Caki2 (cell line): ENCODE measurements at regions not wholly inside any gene's neighbourhood (a gene's known extent, or its start where the extent isn't known, plus 50 kb on each side); places are given as distances from the start of the nearest gene placed in this dataset.

Source experiments
- DNase-seq: peaks from one replicate; pipeline ENCODE4 v3.0.0-alpha.2; 2015; ENCODE audit warnings: low read depth
- in situ Hi-C: cut with HindIII; loops from 2 replicates; pipeline ENCODE4 v1.10.0; 2016; ENCODE audit warnings: low sequenced_read_pairs, low pct_unique_long_range_greater_than_20kb, mixed read lengths

DNA sequence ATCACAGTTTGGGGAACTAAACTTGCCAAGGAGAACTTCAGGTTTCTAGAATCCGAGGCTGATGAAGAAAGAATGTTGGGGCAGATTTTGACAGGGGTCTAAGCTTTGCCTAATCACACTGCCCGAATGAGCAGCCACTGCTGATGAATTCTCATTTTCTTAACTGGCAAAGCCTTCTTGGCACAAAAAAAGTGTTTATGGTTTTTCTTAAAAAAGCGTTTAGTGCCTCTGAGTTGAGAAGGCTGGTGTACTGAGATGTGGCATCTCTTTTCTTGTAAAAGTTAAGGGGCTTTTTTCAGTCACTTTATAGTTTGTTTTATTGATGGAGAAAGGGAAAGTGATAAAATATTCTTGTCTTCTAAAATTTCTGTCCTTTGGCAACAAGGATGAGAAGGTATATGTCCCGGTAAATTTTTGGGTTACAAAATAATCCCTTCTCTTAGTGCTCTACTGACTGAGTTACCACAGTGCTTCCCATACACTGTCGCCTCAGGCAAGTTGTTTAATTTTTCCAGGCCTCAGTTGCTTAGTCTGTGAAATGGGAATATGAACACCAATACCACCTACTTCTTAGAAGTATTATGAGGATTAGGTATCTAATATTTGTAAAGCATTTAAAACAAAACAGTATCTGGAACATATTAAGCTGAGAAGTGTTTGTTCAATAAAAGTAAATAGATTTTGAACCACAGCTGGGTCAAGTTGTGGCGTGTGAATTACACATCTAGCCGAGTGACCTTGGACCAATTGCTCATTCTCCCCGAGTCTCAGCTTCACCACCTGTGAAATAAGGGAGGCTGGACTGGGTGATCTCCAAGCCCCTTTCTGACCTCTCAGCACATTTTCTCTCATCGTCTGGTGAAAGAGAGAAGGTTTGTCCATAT, 320.8 kb downstream of the HAPSTR1 start:
- DNase-seq = no peak
- in situ Hi-C loops = no loop called here

DNA sequence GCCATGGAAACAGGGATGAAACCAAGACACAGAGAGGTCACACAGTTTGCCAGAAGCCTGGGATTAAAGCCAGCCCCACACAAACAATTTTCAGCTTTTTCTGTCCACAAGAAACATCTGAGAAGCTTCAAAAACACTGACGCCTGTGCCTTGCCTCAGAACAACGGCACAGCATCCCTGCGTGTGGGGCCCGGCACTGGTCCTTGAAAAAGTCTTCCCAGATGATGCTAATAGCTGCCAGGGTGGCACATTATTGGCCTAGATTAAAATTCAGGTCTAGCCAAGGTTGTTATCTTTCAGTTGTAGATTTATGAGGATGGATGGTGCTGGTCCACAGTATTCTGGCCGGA, 321.4 kb downstream of the HAPSTR1 start:
- no peak for DNase-seq
- in situ Hi-C loops = no loop called here

- no peak for DNase-seq
- in situ Hi-C loops = no loop called here
These were observed 324.1 kb downstream of the HAPSTR1 start for GRCh38 chr16:9415545-9415944.

- DNase-seq = no peak
- in situ Hi-C loops = no loop called here
These were observed 326.5 kb downstream of the HAPSTR1 start for GRCh38 chr16:9417898-9418297.

DNA sequence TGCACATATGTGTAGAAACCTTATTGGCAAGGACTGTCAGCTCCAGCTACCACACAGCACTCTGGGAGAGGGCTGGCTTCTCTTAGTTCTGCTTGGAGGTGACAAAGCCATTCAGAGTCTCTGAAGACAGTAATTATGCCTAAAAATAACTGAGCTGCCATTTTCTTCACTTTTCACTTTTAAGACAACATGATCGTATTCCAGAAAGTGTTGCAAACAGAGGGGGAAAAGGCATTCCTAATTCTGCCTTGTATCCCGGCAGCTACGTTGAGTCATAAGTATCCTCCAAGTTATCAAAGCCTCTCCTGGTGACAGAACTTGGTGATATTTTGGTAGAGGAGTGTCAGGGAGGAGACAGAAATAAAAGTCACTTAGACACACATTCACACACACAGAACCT, 327.7 kb downstream of the HAPSTR1 start:
- in situ Hi-C loops = no loop called here
- no peak for DNase-seq

- DNase-seq = no peak
- in situ Hi-C loops = no loop called here
These were observed 331.5 kb downstream of the HAPSTR1 start for GRCh38 chr16:9422762-9423513.

GRCh38 chr16:9425236-9425635, 333.8 kb downstream of the HAPSTR1 start:
- DNase-seq = no peak
- in situ Hi-C loops = no loop called here

- no peak for DNase-seq
- in situ Hi-C loops = no loop called here
These were observed 337.0 kb downstream of the HAPSTR1 start for GRCh38 chr16:9428355-9429005.

GRCh38 chr16:9429646-9430330, 338.3 kb downstream of the HAPSTR1 start:
- in situ Hi-C loops = no loop called here
- no peak for DNase-seq

DNA sequence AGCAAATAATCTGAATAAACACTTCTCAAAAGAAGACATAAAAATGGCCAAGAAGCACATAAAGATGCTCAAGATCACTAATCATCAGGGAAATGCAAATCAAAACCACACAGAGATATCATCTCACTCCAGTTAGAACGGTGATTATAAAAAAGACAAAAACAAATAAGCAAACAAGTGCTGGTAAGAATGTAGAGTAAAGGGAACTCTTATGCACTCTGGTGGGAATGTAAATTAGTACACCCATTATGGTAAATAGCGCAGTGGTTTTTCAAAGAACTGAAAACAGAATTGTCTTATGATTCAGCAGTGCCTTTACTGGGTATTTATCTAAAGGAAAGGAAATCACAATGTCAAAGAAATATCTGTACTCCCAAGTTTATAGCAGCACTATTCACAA, 343.2 kb downstream of the HAPSTR1 start:
- DNase-seq = no peak
- in situ Hi-C loops = no loop called here

DNA sequence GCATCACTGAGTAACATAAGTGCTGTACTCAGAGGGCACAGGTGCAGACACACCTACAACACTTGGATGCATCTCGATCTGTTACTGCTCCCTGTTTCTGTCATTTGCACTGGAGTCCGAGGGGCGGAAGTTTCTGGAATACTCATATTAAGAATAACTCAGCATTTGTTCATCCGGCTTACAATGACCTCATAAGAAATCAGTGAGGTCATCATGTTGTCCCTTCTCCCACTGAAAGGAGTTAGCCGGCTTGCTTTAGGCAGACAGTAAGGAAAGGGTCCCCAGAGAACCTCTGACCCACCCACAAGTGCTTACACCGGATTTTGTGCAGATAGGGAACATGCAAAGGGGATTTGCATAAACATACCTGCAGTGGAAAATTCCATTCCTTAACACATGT, 344.7 kb downstream of the HAPSTR1 start:
- in situ Hi-C loops = no loop called here
- no peak for DNase-seq

DNA sequence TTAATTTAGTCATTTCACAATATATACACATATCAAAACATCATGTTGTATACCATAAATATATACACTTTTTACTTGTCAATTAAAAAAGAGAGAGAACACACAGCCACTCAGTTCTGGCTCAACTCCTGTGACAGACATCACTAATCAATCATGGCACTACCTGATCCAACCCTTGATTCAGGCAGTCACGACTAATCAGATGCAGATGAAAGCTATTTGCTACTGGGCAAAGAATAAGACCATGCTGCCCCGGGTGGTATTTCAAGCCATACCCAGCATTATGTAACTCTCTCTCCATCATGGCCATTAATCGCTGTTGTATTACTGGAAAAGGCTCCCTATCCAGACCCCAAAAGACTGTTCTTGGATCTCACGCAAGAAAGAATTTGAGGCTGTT, 345.7 kb downstream of the HAPSTR1 start:
- DNase-seq = no peak
- in situ Hi-C loops = no loop called here

DNA sequence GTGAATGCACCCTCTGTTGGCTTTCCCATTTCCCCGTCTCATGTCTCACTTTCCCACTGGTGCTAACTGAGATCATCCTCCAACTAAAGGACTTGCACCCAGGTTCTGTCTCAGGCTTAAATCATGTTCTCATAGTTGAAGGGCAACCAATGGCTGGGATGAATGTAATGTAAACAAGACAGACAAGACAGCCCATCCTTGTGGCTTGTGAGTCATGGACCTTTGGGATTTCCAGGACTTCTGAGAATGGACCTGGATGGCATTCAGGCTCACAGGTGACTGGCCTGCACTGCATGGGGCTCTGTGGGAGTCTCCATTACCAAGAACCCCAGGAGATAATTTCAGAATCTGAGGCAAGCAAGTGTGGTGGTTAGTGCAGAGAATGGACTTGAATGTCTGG, 347.5 kb downstream of the HAPSTR1 start:
- DNase-seq = peak; percentile 42

DNA sequence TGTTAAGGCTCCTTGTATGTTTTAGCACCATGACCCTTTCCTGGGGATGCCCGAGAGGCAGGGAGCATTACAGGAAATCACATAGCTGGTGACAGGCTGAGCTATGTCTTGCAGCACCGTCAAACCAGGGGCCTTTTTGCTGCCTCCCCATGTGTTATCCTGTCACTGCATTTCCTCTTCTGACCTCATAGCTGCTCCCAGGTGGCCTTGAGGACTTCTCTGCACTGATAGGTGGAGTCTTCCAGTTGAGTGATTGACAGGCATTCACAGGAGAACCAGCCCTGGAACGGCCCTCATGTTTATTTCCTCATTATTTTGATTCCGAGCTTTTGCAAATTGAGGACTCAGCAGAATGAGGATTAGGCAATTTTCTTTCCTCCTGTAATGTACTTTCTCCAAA, 349.6 kb downstream of the HAPSTR1 start:
- in situ Hi-C loops = no loop called here

More for the DNA sequence above, 347.5 kb downstream of the HAPSTR1 start:
- in situ Hi-C loops = no loop called here

DNA sequence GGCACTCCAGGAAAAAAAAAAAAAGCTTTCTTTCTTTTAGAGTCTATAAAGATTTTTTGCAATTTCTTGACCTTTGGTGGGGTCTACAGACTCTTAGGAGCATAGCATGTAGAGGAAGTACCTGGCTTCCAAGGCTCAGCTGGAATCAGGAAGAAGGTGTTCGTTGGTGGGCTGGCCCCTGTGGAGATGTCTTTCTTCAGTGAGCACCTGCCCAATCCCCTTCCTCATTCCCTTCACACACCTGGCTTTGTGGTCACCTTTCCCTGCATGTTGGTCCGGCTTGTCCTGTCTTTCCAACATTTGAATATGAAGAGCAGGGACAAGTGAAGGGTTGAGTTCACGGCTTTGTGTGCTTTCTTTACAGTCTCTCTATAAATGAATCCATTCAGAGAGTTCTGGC, 352.4 kb downstream of the HAPSTR1 start:
- no peak for DNase-seq
- in situ Hi-C loops = no loop called here

More for the DNA sequence above, 349.6 kb downstream of the HAPSTR1 start:
- peak; percentile 32 for DNase-seq

GRCh38 chr16:9446471-9447194, 355.2 kb downstream of the HAPSTR1 start:
- in situ Hi-C loops = no loop called here
- DNase-seq = peak; percentile 51

DNA sequence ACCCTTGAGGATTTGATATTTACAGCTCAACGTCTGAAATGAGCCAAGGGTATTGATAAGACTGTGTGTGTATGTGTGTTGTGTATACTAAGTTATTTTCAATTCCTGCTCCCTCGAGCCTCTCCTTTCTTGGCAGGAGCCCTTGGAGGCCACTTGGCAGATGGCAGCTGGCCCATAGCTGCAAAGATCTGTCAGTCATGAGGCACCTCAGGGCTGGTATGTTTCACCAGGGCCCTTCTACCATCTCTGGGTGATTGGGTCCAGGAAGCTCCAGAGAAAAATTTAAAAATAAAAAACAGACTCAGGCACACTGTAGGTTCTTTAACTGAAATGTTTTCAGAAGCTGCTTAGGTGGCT, 355.7 kb downstream of the HAPSTR1 start:
- in situ Hi-C loops = no loop called here
- no peak for DNase-seq

- in situ Hi-C loops = no loop called here
- DNase-seq = no peak
These were observed 356.3 kb downstream of the HAPSTR1 start for GRCh38 chr16:9447699-9448098.
